ENCODE measurements at regions not wholly inside any gene's neighbourhood (a gene's known extent, or its start where the extent isn't known, plus 50 kb on each side); places are given as distances from the start of the nearest gene placed in this dataset.

DNA sequence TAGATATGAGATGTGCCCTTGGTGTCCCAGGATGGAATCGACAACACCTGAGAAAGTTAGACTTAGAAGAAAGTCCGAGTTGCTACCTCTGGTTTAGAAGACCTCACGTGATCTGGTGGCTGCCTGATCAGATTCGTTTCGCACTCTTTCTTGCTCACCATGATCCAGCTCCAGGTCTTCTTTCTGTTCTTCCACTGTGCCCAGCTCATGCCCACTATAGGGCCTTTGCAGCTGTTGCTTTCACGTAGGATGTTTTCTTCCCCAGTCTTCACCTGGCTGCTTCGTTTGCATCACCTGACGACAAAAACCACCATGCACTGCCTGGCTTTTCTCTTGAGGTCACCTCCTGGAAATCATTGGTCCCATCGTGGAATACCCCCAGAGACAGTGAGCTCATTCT is 311.1 kb downstream of the PRDM2 start:
- DNase-seq = no peak
- TF ChIP-seq, protein P1, sequence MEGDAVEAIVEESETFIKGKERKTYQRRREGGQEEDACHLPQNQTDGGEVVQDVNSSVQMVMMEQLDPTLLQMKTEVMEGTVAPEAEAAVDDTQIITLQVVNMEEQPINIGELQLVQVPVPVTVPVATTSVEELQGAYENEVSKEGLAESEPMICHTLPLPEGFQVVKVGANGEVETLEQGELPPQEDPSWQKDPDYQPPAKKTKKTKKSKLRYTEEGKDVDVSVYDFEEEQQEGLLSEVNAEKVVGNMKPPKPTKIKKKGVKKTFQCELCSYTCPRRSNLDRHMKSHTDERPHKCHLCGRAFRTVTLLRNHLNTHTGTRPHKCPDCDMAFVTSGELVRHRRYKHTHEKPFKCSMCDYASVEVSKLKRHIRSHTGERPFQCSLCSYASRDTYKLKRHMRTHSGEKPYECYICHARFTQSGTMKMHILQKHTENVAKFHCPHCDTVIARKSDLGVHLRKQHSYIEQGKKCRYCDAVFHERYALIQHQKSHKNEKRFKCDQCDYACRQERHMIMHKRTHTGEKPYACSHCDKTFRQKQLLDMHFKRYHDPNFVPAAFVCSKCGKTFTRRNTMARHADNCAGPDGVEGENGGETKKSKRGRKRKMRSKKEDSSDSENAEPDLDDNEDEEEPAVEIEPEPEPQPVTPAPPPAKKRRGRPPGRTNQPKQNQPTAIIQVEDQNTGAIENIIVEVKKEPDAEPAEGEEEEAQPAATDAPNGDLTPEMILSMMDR (IDR thresholded peaks at IDR 0.05; ENCODE audit: borderline replicate concordance, extremely low read depth, insufficient read depth) = no peak
- H3K27me3 ChIP-seq (ENCODE audit: control insufficient read depth, insufficient read depth, low read length) = no peaks in the 10 kb centered on the region
- peaks cover 0 to 9% (median 0%) of the 10 kb centered on the region in 3 donors for H3K9me3 ChIP-seq (ENCODE audit: control insufficient read depth in 2 of 3, insufficient read depth in 1 of 3, low read length in 3 of 3)
- H3K4me3 ChIP-seq (ENCODE audit: low read length in 3 of 3) = no peak overlapping the region
- intact Hi-C loops (cut with DNase I) = no loop called here
- no peak overlapping the region for H3K9ac ChIP-seq (ENCODE audit: low read length in 3 of 3)
- no peak overlapping the region for H3K27ac ChIP-seq (ENCODE audit: low read depth in 2 of 2, low read length in 2 of 2)
- no peak for FAIRE-seq
- H3K4me1 ChIP-seq (ENCODE audit: control insufficient read depth in 2 of 3, insufficient read depth in 2 of 3, low read depth in 1 of 3, low read length in 3 of 3) = no peaks in the 10 kb centered on the region
- no peaks in the 10 kb centered on the region for H3K36me3 ChIP-seq (ENCODE audit: control insufficient read depth in 2 of 3, insufficient read depth in 3 of 3, low read length in 3 of 3)

DNA sequence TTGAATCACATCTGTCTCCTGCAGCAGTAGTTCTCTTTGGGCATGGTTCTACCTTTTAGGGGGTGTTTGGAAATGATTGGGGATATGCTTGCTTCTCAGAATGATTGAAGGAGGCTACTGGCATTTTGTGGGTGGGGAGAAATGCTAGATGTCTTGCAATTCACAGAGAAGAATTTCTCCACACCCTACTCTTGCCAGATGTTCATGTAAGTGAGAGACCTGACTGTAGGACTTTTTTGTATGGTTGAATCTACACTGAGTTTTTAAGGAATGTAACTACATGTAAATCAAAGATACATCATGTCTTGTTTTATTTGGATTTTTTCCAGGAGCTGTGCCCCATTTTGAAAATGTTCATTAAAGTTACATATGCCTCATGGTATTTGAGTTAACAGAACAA is 311.9 kb downstream of the PRDM2 start:
- TF ChIP-seq, protein P1 (IDR thresholded peaks at IDR 0.05; ENCODE audit: borderline replicate concordance, extremely low read depth, insufficient read depth) = no peak
- no peaks in the 10 kb centered on the region for H3K27me3 ChIP-seq (ENCODE audit: control insufficient read depth, insufficient read depth, low read length)
- H3K9ac ChIP-seq (ENCODE audit: low read length in 3 of 3) = no peak overlapping the region
- no peaks in the 10 kb centered on the region for H3K36me3 ChIP-seq (ENCODE audit: control insufficient read depth in 2 of 3, insufficient read depth in 3 of 3, low read length in 3 of 3)
- H3K27ac ChIP-seq (ENCODE audit: low read depth in 2 of 2, low read length in 2 of 2) = no peak overlapping the region
- no peaks in the 10 kb centered on the region for H3K4me1 ChIP-seq (ENCODE audit: control insufficient read depth in 2 of 3, insufficient read depth in 2 of 3, low read depth in 1 of 3, low read length in 3 of 3)
- H3K9me3 ChIP-seq (ENCODE audit: control insufficient read depth in 2 of 3, insufficient read depth in 1 of 3, low read length in 3 of 3) = peaks cover 0 to 8% (median 0%) of the 10 kb centered on the region in 3 donors
- no peak for DNase-seq
- no peak for FAIRE-seq
- intact Hi-C loops (cut with DNase I) = no loop called here
- H3K4me3 ChIP-seq (ENCODE audit: low read length in 3 of 3) = no peak overlapping the region

DNA sequence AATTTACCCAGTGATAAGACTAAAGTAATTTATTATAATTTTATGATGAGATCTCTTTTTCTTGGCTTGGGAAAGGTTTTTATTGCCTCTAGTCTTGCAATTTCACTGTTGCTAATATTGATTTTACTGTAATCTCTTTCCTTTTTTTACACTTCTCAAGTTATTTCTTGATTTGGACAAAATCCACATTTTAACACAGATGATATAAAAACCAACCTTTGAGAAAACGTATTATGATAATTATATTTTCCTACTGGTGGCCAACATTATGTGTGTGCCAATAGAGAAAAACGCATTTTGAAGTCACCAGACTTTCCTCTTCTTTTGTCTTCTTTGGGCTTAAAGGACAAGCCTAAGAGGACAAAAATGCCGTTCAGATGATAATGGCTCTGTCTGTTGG is 314.9 kb downstream of the PRDM2 start:
- intact Hi-C loops (cut with DNase I) = no loop called here
- FAIRE-seq = no peak
- TF ChIP-seq, protein P1 (IDR thresholded peaks at IDR 0.05; ENCODE audit: borderline replicate concordance, extremely low read depth, insufficient read depth) = no peak

DNA sequence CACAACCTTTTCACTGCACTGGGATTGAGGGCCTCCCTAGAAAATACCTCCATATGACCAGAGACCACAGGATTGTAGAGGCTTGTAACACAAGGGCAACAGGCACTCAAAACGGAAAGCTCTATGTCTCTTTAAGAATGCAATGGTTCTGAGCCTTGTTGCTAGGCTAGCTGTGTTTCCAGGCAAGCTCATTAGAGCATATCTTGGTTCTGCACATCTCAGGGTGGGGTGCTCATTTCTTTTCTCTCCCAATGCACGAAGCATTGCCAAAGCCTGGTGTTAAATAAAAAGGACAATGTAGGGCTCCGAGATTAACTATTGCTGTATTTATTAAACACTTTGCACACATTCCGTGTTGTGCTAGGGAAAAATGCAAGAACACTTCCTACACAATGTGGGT is 315.9 kb downstream of the PRDM2 start:
- no peak for FAIRE-seq
- no peak overlapping the region for H3K4me3 ChIP-seq (ENCODE audit: low read length in 3 of 3)
- DNase-seq = peak in 2 of 5 donors; percentile 41 to 42
- no peaks in the 10 kb centered on the region for H3K9me3 ChIP-seq (ENCODE audit: control insufficient read depth in 2 of 3, insufficient read depth in 1 of 3, low read length in 3 of 3)
- H3K9ac ChIP-seq (ENCODE audit: low read length in 3 of 3) = no peak overlapping the region
- no peaks in the 10 kb centered on the region for H3K27me3 ChIP-seq (ENCODE audit: control insufficient read depth, insufficient read depth, low read length)
- no peak overlapping the region for H3K27ac ChIP-seq (ENCODE audit: low read depth in 2 of 2, low read length in 2 of 2)
- H3K36me3 ChIP-seq (ENCODE audit: control insufficient read depth in 2 of 3, insufficient read depth in 3 of 3, low read length in 3 of 3) = no peaks in the 10 kb centered on the region
- H3K4me1 ChIP-seq (ENCODE audit: control insufficient read depth in 2 of 3, insufficient read depth in 2 of 3, low read depth in 1 of 3, low read length in 3 of 3) = peaks cover 0 to 6% (median 3%) of the 10 kb centered on the region in 3 donors
- intact Hi-C loops (cut with DNase I) = no loop called here
- TF ChIP-seq, protein P1 (IDR thresholded peaks at IDR 0.05; ENCODE audit: borderline replicate concordance, extremely low read depth, insufficient read depth) = no peak

More for the DNA sequence above, 314.9 kb downstream of the PRDM2 start:
- no peaks in the 10 kb centered on the region for H3K27me3 ChIP-seq (ENCODE audit: control insufficient read depth, insufficient read depth, low read length)
- no peak overlapping the region for H3K9ac ChIP-seq (ENCODE audit: low read length in 3 of 3)
- no peak overlapping the region for H3K27ac ChIP-seq (ENCODE audit: low read depth in 2 of 2, low read length in 2 of 2)
- no peak overlapping the region for H3K4me3 ChIP-seq (ENCODE audit: low read length in 3 of 3)
- no peaks in the 10 kb centered on the region for H3K36me3 ChIP-seq (ENCODE audit: control insufficient read depth in 2 of 3, insufficient read depth in 3 of 3, low read length in 3 of 3)
- H3K9me3 ChIP-seq (ENCODE audit: control insufficient read depth in 2 of 3, insufficient read depth in 1 of 3, low read length in 3 of 3) = no peaks in the 10 kb centered on the region
- peaks cover 0 to 6% (median 3%) of the 10 kb centered on the region in 3 donors for H3K4me1 ChIP-seq (ENCODE audit: control insufficient read depth in 2 of 3, insufficient read depth in 2 of 3, low read depth in 1 of 3, low read length in 3 of 3)
- DNase-seq = no peak
